H4 (cell line): ENCODE measurements at regions not wholly inside any gene's neighbourhood (a gene's known extent, or its start where the extent isn't known, plus 50 kb on each side); places are given as distances from the start of the nearest gene placed in this dataset.

Experiments
- DNase-seq: peaks from one replicate; pipeline ENCODE4 v3.0.0-alpha.2; 2015; ENCODE audit warnings: low spot score

GRCh38 chr7:156127166-156128134 lies 315.2 kb upstream of the SHH start:
- DNase-seq, result no peak

GRCh38 chr7:156125841-156126730 lies 313.8 kb upstream of the SHH start:
- no peak for DNase-seq

- no peak for DNase-seq
These were observed 312.1 kb upstream of the SHH start for GRCh38 chr7:156124356-156124755.

GRCh38 chr7:156123362-156123761 lies 311.1 kb upstream of the SHH start:
- no peak for DNase-seq

- no peak for DNase-seq
These were observed 310.6 kb upstream of the SHH start for GRCh38 chr7:156122752-156123354.

- no peak for DNase-seq
These were observed 309.7 kb upstream of the SHH start for GRCh38 chr7:156121956-156122355.

GRCh38 chr7:156121434-156121833 lies 309.2 kb upstream of the SHH start:
- DNase-seq, result no peak

GRCh38 chr7:156120552-156120951 lies 308.3 kb upstream of the SHH start:
- DNase-seq, result no peak

GRCh38 chr7:156119771-156120170 lies 307.5 kb upstream of the SHH start:
- no peak for DNase-seq

- no peak for DNase-seq
These were observed 306.0 kb upstream of the SHH start for GRCh38 chr7:156118248-156118645.

GRCh38 chr7:156117542-156118247 lies 305.4 kb upstream of the SHH start:
- no peak for DNase-seq

- no peak for DNase-seq
These were observed 304.4 kb upstream of the SHH start for GRCh38 chr7:156116514-156117215.

- no peak for DNase-seq
These were observed 303.3 kb upstream of the SHH start for GRCh38 chr7:156115582-156115981.

GRCh38 chr7:156113731-156114130 lies 301.5 kb upstream of the SHH start:
- DNase-seq, result no peak

GRCh38 chr7:156109988-156110387 lies 297.7 kb upstream of the SHH start:
- no peak for DNase-seq

GRCh38 chr7:156109076-156109475 lies 296.8 kb upstream of the SHH start:
- no peak for DNase-seq

GRCh38 chr7:156107957-156108356 lies 295.7 kb upstream of the SHH start:
- no peak for DNase-seq

GRCh38 chr7:156106107-156106426 lies 293.8 kb upstream of the SHH start:
- no peak for DNase-seq

- no peak for DNase-seq
These were observed 293.3 kb upstream of the SHH start for GRCh38 chr7:156105337-156106106.
